Endometrium (tissue), 2 donors: ENCODE measurements at regions not wholly inside any gene's neighbourhood (a gene's known extent, or its start where the extent isn't known, plus 50 kb on each side); places are given as distances from the start of the nearest gene placed in this dataset.
"Not testable (repeated sequence)": the region's sequence is repeated elsewhere in the genome, so short reads cannot be mapped to it uniquely, and the experiment has no call there.

ENCODE experiments used
- FAIRE-seq: peaks from 2 replicates; lab custom pipeline; 2012; peaks lifted over from hg19 to GRCh38; lab: Jason Lieb, UNC
- donor health status: control.
- donor health status: control.

DNA sequence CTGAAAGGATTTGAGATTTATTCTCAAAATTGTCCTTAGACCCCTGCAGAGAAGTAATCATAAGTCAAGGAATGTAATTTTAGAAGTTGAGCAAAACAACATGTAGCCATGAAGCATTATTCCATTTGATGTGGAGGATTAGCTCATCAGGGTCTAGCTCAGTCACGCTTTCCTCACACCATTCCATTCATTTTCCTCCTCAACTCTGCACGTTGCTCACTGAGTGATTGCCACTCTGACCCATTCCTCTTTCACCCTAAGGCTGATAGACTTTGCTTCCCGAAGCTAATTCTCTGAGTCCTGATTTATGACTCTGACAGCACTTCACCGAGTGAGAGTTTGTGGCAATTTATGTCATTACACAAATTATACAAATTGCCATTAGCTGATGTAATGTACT lies 820.6 kb upstream of the PIK3C3 start:
- no peak for FAIRE-seq

DNA sequence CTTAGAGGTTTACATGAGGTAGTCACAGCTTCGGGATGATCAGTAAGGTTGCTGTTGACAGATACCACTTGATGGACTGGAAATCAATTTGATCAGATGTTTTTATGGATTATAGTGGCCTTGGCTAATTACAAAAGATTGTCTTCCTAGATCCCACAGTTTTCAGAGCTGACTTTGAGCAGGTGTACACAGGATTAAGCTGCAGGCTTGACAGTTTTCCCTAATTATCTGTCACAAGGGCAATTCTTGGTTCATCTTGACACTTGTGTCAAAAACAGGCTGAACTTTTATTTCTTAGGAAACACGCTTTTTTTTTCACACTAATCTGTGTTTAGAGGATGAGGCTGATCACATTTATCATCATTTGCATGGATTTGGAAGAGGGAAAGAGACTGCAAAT lies 824.0 kb upstream of the PIK3C3 start:
- FAIRE-seq: no peak

DNA sequence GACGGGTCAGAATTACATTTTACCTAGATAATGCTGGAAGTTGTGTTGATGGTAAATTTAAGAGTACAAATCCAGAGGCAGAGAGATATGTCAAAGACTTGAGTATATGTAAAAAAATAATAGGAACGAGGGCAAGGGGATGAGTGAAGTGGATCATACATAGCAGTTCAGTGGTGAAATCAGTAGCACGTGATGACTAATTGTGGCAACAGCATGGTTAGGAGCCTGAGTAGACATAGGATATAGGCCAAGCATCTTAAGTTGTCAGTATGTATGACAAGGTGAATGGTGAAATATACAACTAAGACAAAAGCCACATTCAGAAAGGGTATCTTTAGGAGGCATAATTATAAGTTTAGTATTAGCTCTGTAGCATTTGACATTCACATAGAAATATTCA lies 826.5 kb upstream of the PIK3C3 start:
- FAIRE-seq: no peak

DNA sequence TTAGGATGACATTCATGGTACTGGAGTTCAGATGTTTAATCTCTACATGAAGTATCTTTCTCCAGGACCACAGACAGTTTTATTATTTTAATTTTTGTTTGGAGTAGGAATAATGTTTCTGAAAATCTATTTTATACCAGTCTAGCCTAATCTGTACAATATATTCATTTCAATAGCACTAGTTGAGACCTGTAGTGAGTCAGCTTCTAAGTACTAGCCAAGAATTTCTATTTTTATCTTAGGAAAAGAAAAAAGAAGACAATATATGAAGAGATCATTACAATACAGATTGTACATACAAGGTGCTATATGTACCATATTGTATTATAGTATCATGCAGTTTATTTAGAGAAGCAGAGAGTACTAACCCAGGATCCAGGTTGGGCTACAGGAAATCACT lies 826.9 kb upstream of the PIK3C3 start:
- no peak for FAIRE-seq

DNA sequence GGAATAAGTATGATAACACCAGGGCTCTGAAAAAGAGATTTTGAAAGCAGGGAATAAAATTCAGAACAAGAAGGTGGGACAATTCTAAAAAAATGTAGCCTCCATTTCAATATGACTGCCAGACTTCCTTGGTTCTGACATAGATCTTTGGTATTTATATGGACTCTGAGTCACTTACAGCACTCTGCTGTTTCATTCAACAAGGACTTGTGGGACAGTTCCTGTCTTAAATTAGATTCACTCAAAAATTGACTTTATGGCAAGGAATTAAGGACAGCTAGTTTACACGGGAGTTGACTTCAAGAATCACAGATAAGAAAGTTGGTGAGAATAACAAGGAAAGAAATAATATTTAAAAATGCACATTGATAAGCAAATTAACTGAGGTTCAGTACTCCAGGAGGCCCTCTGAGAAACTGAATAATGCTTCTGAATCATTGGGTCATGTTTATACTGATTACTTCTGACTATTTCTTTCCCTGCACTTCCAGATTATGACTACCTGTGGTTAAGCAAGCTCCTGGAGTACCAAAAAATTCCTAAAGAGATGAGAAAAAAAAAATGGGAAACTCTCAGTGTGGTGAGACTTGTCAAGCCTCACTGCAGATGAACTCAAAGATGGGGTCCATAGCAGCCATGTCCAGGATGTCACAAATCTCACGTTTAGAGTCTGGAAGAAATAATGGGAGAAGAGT lies 828.3 kb upstream of the PIK3C3 start:
- no peak for FAIRE-seq

DNA sequence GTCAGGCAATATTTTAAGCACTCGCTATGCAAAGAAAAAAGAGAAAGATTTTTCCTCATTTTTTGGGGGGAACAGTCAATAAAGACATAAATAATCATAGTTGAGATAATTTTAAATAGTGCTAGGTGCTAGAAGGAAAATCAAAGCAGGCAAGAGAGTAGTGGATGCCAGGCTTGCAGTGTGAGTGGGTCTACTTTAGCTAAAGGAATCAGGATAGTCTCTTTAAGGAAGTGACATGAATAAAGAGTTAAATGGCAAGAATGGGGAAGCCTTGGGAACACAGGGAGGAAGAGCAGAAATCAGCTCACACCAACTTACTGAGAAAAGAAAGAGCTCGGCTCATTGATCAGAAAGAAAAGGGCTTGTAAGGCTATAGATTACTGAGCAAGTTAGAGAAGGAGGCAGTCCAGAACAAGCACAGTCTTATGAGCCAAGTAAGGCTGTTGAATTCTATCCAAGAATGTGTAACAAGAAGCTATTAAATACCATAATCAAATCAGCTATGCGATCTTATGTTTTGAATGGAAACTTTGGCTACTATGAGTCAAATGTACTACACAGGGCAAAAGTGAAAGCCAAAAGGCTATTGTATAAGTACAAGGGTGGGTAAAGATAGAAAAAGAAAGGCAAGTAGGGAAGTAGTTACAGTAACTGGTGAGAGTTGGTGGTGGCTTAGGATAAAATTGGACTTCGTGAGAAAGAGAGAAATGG lies 833.8 kb upstream of the PIK3C3 start:
- FAIRE-seq: no peak

DNA sequence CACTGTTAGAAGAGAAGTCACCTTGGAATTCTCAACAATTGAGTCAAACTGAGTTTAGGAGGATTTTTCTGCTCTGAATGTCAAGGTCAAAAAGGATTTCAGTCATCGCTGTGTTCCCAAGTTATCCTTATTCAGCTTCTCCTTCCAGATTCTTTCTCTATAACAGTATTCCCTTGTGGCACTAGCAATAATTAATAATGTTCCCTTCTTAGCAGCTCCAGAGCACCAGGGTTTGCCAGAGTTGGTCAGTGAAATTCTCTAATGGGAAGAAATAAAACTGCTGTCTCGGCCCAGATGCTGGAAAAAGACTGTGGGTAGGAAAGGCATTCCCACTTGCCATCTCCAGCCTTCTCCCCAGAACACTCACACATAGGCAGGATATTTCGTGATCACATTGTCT lies 836.0 kb upstream of the PIK3C3 start:
- FAIRE-seq: no peak

DNA sequence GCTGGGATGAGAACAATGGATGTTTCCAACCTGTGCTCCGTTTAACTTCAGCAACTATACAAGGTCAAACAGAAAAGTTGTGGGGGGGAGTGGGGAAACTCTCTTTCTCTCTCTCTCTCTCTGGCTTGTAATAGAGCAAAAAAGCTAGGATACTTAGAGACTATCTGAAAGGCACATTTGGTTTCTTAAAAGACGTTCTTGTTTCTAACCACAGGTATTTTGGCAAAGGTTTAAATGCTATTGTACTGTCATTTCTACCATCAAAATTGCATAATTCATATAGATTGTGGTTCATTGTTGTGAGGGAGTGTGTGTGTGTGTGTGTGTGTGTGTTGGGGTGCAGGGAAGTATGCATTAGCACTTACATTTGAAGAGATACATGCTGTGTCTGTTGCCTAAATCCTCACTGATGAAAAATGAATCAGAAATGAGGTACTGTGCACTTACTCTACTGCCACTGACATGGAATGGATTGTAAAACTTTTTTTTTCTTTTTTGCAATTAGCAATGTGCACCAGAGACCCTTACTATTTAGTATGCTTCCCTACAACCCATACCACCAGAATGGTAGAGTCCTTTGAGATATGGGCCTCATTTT lies 841.0 kb upstream of the PIK3C3 start:
- FAIRE-seq: no peak

DNA sequence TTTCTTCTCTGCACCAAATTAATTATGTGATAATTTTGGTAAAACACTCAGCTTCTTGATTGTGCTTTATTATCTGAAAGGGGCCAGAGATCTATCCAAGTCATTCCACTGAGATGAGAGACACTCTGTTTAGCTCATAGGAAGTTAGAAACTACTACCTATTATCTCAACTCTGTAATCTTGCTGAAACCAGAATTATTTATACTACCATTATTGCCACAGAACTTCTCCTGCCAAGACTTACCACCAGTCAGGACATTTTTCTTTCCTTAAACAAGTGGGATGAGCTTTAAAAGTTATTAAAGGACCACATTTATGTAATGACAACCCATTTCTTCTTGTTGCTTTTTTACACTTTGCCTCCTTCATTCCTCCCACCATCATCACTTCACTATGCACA lies 855.6 kb upstream of the PIK3C3 start:
- FAIRE-seq: no peak

DNA sequence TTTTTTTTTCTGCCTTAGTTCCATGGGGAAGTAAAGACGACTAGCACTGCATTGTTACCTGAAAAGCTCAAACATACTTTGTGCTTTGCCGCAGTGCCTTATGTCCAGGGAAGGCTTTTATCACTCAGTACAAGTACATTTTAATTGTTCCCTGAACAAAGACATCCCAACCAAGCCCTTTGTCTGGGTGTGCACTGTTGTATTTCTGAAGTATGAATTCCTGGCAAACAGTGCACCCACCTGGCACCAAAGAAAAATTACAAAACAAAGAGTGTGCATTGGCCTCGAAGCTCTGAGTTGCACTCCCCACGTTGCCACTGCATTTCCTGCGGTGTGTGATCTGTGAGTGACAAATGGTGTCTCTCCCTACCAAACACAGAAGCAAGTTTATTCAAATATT lies 858.5 kb upstream of the PIK3C3 start:
- FAIRE-seq: no peak

DNA sequence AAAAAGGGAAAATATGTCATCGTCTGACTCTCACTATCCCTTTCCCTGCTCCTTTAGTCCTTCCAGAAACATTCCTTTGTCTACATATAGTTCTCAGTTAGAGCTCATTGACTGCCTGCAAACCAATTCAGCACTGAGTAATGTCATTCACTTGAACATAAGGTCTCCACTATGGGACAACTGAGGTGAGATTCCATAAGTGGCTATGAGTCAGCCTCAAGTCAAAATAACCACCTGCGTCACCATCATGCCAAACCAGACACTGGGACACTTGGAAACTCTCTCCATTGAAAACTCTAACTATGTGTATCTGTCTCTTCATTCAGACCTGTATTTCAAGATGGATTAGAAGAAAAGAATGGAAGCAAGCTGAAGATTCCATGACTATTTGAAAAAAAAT lies 878.0 kb upstream of the PIK3C3 start:
- no peak for FAIRE-seq

DNA sequence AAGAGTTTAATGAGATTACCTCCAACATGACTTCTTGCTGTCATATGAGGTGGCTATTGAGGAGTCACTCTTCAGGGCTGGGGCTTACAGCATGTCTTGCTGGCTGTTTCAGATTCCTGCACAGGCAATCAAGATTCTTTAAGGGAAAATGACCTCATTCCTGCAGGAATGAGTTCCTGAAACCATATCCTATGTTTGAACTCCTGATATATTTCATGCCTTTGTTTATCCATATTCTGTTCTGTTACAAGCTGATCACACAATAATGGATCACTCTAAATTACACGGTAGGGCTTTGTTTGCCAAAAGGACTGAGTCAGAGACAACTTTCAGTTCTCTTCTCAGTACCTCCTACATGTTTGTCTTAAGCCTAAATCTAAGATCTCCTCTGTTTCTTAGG lies 879.8 kb upstream of the PIK3C3 start:
- no peak for FAIRE-seq

DNA sequence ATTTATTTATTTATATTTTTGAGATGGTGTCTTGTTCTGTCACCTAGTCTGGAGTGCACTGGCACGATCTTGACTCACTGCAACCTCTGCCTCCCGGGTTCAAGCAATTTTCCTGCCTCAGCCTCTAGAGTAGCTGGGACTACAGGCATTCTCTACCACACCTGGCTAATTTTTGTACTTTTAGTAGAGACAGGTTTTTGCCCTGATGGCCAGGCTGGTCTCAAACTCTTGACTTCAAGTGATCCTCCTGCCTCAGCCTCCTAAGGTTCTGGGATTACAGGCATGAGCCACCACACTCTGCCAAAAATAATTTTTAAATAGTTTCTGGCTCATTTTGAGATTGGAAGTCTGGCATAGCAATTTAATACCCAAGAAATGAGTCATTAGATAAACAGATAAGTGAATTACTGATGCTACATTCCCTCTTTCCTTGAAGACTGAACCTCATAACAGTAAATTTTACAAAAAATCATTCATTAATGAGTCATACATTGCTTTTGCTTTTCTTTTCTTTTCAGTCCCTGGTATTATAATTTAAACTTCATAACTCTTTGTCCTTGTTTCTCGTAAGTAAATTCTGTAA lies 881.6 kb upstream of the PIK3C3 start:
- FAIRE-seq: no peak

DNA sequence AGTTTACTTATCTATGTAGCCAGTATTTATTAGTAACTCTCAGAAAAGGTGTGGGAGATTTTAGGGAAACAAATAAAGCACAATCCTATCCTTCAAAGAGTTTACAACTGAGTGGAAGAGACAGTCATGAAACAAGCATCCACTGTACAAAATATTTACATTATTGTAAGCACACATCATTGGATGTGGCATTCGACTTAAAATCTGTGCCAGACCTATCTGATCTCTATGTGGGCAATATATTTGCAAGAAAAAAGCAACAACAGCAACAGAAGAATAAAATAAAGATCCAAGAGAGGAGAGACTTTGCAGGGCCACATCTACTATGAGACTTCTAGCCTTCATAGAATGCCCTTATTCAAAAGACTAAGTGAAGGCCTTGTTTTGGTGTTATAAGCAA lies 882.1 kb upstream of the PIK3C3 start:
- no peak for FAIRE-seq

DNA sequence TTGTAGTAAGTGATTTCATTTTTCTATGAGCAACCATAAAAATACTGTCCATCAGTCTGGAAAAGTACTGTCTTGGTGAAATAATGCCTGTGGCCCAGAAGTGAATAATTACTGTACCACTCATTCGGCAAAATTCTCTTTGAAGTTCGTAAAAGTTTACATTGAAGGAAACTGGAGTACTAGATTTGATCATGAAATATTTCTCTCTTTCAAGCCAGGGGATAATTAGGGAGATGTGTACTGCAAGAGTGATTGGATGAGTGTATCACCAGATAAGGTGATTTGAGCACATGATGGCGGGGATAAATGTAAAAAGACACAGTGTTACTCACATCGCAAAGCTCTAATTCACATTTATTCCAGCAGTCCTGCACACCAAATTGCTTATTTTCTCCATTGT lies 883.2 kb upstream of the PIK3C3 start:
- FAIRE-seq: no peak

DNA sequence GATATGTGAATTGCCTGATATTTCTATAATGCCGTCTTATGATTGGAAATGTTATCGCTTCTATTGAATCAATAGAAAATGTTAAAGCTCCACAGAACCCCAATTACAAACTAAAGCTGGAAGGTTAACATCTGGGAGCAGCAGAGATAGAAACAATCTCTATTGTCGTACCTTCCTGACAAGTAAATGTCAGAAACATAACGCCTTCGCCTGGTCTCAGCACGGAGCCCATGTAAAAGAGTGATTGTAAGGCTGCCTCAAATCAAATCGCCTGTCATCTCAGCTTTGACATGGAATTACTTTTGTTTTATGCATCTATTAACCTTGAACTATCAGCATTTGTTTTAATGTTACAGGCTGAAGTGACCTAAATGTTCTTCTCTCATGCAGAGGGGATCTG lies 885.9 kb upstream of the PIK3C3 start:
- no peak for FAIRE-seq

DNA sequence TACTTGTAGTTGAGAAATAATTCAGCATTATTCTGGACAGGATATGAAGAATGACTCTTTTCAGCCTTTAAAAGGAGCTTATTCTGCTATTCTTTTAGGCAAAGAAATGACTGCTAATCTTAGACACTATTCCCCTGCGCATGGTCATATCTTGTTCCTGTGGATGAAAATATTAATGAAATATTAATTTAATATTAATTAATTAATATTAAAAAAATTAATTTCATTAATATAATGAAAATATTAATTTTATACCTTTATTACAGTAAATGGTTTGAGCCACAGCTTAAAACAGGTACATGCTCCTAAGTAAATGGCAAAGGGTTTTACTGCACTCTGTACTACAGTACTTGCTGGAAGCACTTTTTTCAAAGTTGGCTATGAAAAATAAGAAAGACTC lies 890.1 kb upstream of the PIK3C3 start:
- peak; percentile 8 for FAIRE-seq

DNA sequence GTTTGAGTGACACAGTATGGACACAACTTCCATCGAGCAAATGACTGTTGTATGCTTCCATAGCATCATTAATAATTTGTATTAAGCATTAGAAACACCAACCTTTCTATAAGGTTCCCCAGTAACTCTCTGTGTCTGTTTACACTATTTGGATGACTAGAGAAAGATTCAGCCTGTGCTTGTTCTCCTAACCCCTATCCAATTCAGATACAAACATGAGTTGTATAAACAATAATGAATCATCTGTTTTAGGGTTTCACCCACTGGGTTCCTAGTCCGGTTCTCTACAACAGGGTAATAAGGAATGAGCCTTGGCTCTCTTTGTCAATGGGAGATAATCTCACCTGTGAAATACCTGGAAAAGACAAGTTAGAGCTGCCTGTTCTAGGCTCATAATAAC lies 894.1 kb upstream of the PIK3C3 start:
- FAIRE-seq: no peak

DNA sequence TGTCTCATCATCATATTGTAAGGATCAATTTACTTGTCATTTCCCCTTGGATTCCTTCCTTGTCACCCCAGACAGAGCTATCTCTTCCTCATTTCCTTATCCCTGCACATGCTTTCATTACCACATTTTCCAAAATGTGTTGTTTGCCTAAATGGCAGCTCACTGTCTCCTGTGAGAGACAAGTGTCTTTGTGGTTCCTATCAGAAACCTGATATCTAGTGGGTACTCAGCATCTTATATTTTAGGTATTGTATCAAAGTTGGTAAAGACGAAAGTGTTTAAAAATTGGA lies 896.0 kb upstream of the PIK3C3 start:
- no peak for FAIRE-seq

DNA sequence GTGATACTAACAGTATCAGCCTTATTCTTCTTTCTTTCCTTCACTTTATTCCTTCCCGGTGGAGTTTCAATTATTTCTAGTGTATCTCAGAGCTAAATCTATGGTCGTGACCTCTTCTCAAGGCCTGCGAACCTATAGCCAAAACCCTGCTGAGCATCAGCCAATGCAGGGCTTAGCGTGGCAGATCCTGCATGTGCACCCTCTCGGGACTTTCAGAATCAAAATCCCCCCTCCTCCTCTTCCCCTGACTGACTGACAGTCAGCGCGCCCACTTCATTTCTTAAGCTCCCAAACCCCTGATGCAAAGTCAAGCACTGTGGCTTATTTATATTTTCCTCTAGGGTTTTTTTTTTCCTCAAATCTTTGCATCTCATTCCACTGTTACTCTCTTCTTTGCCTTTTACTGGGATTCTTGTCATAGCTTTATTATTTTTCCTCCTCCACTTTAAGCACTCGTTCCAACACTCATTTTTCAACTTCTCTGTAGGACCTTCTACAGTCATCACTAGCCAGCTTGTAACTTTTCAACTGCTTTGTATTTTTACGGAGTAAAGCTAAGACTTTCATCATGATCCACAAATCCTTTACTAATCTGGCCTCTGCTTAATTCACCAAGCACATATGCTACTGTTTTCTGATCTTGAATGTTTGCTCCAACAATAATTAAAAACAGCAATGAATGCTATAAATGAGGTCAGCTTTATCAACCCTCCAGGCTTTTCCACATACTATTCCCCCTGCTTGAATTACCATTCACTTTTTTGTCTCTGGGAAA lies 896.5 kb upstream of the PIK3C3 start:
- no peak for FAIRE-seq

DNA sequence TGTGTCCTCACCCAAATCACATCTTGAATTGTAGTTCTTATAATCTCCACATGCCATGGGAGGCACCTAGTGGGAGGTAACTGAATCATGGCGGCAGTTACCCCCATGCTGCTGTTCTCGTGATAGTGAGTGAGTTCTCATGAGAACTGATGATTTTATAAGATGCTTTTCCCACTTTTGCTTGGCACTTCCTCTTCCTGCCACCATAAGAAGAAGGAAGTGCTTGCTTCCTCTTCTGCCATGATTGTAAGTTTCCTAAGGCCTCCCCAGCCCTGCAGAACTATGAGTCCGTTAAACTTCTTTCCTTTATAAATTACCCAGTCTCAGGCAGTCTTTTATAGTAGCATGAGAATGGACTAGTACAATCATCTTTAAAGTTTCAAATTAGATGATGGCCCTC lies 902.4 kb upstream of the PIK3C3 start:
- no peak for FAIRE-seq

DNA sequence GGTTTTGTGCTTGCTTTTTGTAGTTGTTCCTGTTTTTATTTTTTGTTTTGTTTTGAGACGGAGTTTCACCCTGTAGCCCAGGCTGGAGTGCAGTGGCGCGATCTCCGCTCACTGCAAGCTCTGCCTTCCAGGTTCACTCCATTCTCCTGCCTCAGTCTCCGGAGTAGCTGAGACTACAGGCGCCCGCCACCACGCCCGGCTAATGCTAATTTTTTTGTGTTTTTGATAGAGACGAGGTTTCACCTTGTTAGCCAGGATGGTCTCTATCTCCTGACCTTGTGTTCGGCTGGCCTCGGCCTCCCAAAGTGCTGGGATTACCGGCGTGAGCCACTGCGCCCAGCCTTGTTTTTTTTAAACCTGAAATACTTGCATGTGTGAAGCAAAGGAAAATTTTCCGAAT lies 908.8 kb upstream of the PIK3C3 start:
- FAIRE-seq: not testable (repeated sequence)

DNA sequence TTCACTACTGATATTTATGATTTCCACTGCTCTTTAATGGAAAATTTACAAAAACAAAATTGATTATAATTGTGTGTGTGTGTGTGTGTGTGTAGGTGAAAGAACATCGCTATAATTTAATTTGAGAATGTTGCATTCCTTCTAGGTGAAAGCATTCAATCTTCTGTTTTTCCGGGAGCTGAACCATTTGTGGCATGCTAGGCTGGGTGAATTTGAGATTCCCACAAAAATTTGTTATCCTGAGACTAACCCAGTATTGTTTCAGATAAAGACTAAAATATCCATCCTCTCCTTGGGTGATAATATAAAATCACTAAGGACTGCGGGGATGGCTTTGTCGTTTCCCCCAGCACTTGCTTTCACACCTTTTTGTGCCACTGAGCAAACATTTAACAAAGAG lies 911.2 kb upstream of the PIK3C3 start:
- FAIRE-seq: no peak
